Activated CD4-positive, alpha-beta T cell treated with anti-CD3 and anti-CD28 coated beads, Interleukin-2, amount 50 U/mL, for 16 hours (primary cell): ENCODE measurements at regions not wholly inside any gene's neighbourhood (a gene's known extent, or its start where the extent isn't known, plus 50 kb on each side); places are given as distances from the start of the nearest gene placed in this dataset.
"Not testable (repeated sequence)": the region's sequence is repeated elsewhere in the genome, so short reads cannot be mapped to it uniquely, and the experiment has no call there.

ENCODE experiments used
- DNase-seq: peaks from one replicate; pipeline ENCODE4 v3.0.0-alpha.2; 2020

GRCh38 chr4:186814535-186815070, 90.9 kb upstream of the FAT1 start:
- DNase-seq: no peak

GRCh38 chr4:186819342-186820086, 95.9 kb upstream of the FAT1 start:
- DNase-seq: no peak

DNA sequence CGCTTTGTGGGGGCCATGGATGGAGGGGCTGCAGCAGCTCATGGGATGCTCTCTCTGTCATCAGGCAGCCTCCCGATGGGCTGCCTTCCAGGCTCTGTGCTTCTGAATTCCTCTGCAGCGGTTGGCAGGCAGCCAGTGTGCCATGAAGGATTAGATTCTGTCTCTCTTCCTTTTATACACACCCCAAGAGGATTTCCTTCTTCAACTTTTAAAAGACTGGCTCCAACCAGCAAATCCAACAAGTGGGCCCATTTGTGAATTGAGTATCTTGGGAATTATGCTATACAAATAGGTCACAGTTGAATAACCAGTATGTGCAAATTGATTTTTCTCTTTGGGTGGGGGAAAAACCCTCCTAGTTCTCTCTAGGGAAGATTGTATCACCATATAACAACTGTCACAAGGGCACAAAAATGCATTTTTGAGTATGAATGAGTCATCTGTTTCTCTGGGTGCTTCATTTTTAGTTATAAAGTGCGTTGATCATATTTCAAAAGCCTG, 96.8 kb upstream of the FAT1 start:
- DNase-seq: no peak

- no peak for DNase-seq
Observed at GRCh38 chr4:186823989-186824388, 100.3 kb upstream of the FAT1 start.

DNA sequence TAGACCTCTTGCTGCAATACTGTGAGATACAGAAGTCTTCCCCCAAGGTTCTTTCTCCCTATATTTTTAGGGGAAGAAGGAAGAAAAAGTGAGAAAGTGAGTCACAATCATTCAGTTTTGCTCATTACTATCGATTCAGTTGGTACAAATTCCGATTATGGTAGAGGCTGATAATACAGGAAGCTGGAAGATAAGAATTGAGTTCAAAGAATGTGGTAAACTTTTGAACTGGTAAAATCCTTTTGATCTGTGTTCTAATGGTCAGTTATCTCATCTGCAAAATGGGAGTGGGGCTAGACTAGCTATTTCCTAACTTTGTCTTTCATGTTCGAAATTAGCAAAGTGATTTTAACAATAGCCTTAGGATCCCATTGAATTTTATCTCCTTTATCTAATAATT, 101.4 kb upstream of the FAT1 start:
- no peak for DNase-seq

DNA sequence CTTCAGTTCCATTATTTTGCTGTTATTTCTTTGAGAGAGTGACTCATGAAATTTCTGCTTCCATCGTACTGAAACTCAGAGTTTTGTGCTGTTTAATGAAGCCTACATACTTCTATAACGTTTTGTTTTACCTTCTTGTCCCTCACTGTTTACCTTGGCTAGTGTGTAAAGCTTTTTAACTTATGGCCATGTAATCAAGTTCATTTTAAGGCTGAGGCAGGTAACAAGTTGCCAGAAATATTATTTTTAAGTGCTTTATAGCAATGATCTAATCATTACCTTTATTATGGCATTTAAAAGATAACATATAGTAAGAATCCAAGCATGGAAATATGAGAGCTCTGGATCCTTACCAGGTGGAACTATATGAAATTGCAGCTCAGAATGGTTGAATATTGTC, 102.3 kb upstream of the FAT1 start:
- DNase-seq: no peak

GRCh38 chr4:186826846-186827533, 103.3 kb upstream of the FAT1 start:
- DNase-seq: no peak

DNA sequence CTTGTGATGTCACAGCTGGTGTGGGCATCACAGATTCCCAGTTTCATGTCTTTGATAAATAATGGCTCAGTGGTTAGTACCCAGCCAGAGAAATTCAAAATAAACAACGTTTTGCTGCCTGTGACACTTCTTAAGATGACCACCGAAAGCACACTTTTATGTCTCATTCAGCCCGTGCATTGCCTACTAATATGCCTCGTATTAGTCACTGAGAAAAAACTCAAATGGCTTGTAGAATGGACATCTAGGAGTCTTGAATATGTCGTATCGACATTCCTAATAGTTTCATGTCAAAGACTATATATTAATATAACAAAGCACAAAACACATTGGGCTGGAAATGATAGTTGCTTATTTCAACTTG, 103.9 kb upstream of the FAT1 start:
- no peak for DNase-seq

GRCh38 chr4:186829097-186829496, 105.4 kb upstream of the FAT1 start:
- no peak for DNase-seq

GRCh38 chr4:186829740-186830449, 106.2 kb upstream of the FAT1 start:
- DNase-seq: no peak

GRCh38 chr4:186831574-186831973, 107.9 kb upstream of the FAT1 start:
- no peak for DNase-seq

- DNase-seq: no peak
Observed at GRCh38 chr4:186832906-186833305, 109.2 kb upstream of the FAT1 start.

DNA sequence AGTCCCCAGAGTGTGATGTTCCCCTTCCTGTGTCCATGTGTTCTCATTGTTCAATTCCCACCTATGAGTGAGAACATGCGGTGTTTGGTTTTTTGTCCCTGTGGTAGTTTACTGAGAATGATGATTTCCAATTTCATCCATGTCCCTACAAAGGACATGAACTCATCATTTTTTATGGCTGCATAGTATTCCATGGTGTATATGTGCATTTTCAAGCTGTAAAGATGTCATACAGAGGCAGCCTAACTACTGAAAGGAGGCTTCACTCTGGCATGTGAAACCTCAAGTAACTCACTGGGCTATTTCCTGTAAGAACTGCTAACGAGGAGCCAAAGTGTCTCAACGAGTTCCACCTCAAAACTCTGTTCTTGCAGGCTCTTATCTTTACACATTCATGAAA, 113.8 kb upstream of the FAT1 start:
- DNase-seq: not testable (repeated sequence)

- DNase-seq: no peak
Observed at GRCh38 chr4:186838295-186838694, 114.6 kb upstream of the FAT1 start.

DNA sequence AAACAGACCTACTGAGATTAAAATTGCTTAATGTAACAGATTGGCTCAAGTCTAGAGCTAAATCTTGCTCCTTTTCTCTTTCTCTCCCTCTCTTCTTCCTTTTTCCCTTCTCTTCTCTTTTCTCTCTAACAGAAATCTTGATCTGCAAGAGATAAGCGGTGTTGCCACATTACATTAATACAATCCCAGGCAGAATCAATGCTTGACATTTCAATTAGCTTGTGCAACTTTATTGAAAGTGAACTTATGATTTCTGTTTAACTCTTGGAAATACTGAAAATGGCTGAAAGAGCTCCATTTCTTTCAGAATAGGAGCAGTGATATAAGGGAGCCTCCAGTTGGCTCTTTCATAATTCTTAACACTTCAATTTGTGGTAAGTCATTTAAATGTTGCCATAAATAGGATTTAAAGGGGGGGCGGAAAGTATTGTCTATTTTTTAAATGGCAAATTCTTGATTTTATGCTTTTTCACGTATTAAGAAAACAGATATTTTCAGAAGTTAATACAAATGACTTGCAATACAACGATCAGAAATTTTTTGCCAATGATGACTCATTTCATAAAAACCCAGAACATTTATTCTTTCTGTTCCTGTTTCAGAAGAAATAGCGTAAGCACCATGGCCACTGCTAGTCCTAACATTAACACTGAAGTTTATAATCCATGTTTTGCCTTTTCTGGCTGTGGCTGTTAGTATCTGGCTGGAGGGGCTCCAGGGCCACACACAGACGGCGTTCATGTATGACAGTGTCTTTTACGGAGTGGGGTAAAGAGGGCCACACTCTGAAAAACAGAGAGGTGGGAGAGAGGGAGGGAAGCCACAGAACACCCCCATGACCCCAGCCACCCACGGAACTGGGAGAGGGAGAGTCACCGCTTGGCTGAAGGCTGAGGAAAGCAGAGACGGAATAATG, 115.7 kb upstream of the FAT1 start:
- no peak for DNase-seq

GRCh38 chr4:186840222-186840701, 116.6 kb upstream of the FAT1 start:
- no peak for DNase-seq

- no peak for DNase-seq
Observed at GRCh38 chr4:186840771-186841301, 117.2 kb upstream of the FAT1 start.

DNA sequence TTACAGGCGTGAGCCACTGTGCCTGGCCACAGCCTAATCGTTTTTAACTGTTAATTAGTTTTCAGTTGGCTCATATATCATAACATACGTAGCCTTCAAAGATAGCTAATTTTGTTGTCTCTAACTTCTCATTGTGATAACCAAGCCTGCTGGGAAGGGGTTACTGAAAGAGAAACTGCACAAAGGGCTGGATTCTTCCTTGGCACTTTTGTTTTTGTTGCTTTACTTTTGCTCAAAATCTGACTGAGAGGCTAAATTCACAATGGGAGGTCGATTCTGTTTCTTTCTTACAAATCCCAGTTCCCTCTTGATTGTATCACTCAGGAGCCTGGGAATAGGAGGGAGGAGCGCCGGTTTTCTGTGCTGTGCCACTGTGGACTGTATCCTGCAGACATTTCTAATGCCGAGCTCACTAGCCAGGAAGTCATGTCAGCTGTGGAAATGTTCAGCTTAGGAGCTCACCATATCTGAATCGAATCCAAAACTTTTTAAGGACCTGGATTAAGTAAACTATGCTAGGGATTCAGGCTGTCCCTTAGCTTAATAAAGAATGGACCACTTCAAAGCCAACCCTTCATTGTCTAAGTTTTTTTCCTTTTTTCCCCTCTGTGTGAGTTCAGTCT, 120.5 kb upstream of the FAT1 start:
- DNase-seq: no peak

- DNase-seq: no peak
Observed at GRCh38 chr4:186845137-186845842, 121.6 kb upstream of the FAT1 start.

GRCh38 chr4:186846426-186846825, 122.8 kb upstream of the FAT1 start:
- no peak for DNase-seq
